HG03571 (cell line): ENCODE measurements at regions not wholly inside any gene's neighbourhood (a gene's known extent, or its start where the extent isn't known, plus 50 kb on each side); places are given as distances from the start of the nearest gene placed in this dataset.
"Not testable (repeated sequence)": the region's sequence is repeated elsewhere in the genome, so short reads cannot be mapped to it uniquely, and the experiment has no call there.

Experiments
- ATAC-seq: cut with Tn5 transposase; IDR thresholded peaks from one replicate; pipeline ENCODE4 v1.9.1; 2021; ENCODE audit not compliant: unreplicated experiment

DNA sequence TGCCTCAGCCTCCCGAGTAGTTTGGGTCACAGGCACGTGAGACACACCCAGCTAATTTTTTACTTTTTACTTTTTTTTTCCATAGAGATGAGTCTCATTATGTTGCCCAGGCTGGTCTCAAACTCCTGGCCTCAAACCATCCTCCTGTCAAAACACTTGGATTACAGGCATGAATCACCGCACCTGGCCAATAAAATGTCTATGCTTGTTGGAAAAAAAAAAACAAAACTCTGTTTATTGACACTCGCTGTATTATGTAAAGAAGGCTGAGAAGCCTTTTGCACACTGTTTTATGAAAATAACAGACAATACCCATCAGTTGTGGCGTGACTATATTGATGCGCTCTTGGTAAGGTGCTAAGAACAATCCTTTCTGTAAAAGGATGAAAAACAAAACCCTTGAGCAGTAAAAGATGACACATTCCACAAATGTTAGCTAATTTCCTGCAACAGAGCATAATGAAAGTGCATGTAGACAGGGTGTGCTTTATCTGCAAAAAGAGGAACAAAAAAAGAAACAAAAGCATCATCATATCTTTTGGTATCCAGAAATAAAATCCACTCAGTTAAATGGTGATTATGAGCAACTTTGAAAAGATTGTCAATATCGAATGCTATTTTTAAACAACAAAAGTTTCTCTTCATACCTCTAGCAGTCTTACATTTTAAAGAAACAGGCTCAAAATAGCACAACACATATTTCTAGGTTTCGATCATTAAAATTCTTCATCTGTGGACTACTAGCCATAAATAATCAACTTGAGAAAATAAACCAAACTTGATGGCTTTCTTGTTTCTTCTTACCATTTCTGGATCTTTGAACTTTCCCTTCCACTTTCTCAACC, 108.3 kb upstream of the PHACTR1 start:
- ATAC-seq: peak; percentile 70

DNA sequence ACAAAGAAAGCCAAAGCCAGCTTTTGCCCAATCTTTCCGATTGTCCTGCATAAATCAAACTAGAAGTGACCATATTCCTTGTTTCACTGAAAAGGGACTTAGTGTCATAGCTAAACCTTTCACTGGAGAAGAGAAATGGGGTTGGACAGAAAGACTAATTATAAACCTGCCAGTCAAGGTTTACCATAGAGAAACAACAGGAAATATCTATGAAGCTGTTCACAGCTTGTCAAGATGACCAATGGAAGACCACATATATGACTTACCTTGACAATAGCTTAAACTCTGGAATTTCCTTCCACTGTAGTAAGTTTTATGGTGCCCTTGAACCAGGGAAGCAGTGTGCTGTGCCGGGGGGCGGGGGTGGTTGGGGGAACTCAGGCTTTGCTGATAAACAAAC, 107.7 kb upstream of the PHACTR1 start:
- peak; percentile 24 for ATAC-seq

DNA sequence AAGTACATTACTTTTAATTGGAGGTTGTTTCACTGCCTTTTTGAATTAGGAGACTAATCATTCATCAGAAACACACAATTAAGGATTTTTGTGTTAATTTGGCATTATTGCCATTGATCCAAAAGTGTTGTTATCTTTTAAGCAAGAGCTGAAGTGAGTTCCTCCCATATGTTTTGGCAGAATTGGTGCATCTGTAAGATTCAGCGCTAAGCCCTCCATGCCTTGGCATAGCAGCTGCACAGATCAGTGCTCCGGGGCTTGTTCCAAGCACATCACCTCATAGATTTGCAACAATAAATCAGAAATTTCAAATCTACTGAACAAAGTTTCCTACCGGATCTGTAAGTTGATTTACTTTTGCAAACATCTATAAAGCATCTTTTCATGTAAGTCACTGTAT, 106.8 kb upstream of the PHACTR1 start:
- ATAC-seq: no peak

DNA sequence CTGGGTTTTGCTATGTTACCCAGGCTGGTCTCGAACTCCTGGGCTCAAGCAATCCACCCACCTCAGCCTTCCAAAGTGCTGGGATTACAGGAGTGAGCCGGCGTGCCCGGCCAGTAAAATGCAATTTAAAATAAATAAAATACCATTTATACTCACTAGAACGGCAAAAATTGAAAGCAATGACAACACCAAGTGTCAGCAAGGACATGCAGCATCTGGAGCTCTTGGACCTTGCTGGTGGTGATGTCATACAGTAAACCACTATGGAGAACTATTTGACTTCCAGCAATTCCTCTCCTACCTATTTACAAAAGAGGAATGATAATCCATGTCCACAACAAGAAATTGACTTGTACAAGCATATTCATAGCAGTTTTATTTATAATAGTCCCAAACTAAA, 105.7 kb upstream of the PHACTR1 start:
- ATAC-seq: no peak

DNA sequence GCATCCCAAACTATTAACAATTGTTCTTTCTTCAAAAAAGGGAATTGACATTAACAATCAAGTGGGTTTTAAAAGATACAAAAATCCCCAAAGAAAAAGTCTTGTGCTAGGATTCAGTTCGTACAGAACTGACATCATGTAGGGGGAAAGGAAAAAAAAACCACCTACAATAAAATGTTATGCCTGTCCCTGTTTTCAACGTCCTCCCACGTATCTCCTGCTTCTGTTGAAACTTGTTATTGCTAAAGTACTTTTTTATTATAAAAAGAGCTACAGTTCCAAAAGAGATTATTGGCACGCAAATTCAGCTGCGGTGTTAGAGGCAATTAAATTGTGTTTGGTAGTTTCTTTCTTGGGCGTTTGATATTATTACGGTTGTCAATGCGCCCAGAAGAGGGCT, 102.8 kb upstream of the PHACTR1 start:
- ATAC-seq: no peak

DNA sequence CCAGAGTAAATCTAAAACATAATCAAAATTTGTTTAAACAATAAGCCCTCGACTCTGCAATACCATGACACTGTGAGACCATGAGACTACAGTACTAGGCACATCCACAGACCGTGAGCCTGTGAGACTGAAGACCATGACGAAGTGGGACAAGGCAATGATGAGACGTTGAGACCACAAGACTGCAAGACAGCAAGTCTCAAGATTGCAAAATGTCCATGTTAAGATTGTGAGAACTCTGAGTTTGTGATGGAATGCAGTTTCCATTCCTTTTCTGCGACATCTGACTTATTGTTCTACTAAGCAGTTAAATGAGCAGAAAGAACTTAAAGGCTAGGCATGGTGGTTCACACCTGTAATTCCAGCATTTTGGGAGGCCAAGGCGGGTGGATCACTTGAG, 102.1 kb upstream of the PHACTR1 start:
- ATAC-seq: no peak

DNA sequence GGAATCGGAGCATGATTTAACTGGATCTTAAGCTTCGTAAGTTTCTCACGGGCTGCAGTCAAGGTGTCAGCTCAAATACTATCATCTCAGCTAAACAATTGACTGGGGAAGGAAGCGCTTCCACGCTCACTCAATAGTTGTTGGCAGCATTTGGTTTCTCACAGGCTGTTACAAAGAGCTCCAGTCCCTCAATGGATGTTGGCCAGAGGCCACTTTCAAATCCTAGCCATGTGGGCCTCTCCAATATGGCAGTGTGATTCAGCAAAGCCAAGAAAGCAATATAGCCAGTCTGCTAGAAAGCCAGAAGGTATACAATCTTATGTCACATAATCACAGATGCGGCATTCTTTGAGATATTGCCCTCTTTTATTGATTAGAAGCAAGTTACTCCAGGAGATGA, 98.3 kb upstream of the PHACTR1 start:
- no peak for ATAC-seq

DNA sequence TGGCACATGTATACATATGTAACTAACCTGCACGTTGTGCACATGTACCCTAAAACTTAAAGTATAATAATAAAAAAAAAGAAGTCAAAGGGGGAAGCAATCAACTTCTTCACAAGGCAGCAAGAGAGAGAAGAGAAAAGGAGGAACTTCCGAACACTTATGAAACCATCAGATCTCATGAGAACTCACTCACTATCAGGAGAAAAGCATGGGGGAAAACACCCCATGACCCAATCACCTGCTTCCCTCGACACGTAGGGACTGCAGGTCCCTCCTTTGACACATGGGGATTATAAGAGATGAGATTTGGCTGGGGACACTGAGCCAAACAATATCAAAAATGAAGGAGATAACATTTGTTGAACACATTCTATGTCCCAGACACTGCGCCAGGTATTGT, 94.8 kb upstream of the PHACTR1 start:
- ATAC-seq: no peak

DNA sequence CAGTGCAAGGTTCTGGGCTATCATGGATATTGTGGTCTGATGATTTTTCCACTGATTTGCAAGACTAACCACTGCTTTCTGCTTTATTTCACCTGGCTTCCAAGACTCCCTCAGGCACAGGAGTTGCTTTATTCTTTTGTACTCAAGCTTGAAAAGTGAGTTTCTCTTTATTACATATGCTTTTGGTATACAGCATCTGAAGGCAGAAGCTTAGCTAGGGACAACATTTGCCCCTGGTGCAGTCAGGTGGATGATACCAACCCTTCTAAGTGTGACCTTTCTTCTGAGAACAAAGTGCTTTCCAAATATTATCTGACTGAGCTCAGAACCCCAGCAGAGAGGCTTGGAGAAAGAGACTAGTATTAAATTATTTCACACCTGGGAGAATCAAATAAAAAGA, 94.0 kb upstream of the PHACTR1 start:
- no peak for ATAC-seq

DNA sequence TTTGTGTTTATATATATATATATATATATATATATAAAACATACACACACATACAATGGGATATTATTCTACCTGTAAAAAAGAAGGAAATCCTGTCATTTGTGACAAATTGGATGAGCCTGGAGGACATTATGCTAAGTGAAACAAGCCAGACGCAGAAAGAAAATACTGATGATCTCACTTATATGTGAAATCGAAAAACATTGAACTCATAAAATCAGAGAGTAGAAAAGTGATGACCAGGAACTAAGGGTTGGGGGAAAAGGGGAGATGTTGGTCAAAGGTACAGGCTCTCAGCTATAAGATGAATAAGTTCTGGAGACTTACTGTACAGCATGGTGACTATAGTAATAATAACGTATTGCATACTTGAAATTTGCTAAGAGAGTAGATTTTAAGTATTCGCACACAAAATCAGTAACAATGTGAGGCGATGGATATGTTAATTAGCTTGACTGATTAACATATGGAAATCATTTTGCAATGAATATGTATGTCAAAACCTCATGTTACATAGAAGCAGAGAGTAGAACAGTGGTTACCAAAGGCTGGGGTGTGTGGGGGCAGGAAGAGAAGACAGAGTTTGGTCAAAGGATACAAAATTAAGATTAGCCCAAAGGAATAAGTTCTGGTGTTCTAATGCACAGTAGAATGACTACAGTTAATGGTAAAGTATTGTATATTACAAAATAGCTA, 92.3 kb upstream of the PHACTR1 start:
- ATAC-seq: no peak

DNA sequence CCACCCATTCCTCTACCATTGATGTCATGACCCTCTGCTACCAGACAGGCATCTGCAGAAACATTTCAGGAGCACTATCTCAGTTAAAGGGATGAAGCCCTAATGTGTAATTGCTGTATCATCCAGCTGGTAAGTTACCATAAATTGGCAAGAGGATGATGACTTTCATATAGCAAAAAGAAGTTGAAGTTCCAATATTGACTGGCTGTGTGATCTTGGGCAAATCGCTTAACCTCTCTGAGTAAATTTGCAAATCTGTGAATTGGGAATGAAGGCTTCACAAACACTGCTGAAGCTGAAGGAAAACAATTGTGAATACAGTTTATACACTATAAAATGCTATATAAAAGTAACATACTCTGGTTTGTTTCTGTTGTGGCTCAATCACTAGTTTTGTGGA, 89.5 kb upstream of the PHACTR1 start:
- no peak for ATAC-seq

DNA sequence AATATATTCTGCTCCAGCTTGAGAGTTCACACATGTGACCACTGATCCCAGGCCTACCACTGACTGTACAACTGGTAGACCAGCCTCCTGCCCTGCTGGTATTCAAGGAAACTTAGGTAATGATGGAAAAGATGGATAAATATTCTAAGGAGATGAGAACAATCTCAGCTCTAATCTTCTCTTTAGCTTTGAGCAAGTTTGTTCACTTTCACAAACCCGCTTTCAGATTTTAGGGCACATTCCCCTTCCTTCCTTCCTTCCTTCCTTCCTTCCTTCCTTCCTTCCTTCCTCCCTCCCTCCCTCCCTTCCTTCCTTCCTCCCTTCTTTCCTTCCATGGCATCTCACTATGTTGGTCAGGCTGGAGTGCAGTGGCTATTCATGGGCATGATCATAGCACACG, 88.2 kb upstream of the PHACTR1 start:
- ATAC-seq: no peak

DNA sequence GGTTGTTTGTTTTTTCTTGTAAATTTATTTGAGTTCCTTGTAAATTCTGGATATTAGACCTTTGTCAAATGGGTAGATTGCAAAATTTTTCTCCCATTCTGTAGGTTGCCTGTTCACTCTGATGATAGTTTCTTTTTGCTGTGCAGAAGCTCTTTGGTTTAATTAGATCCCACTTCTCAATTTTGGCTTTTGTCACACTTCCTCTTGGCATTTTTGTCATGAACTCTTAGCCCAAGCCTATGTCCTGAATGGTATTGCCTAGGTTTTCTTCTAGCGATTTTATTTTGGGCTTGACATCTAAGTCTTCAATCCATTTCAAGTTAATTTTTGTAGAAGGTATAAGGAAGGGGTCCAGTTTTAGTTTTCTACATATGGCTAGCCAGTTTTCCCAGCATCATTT, 82.8 kb upstream of the PHACTR1 start:
- ATAC-seq: not testable (repeated sequence)

DNA sequence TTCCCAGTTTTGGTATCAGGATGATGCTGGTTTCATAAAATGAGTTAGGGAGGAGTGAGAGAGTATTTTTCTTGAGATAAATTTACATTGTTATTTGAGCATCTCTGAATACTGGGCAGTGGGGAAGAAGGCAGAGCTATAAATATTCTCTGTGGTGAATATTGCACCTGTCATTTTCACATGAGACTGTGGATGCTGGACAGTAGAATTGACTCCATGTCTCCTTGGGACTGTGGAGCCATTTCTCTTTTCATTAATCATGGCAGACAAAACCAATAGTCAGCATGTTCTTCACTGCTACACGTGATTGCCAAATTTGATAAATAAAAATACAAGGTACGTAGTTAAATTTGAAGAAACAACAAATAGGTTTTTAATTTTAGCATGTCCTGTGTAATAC, 81.2 kb upstream of the PHACTR1 start:
- no peak for ATAC-seq

DNA sequence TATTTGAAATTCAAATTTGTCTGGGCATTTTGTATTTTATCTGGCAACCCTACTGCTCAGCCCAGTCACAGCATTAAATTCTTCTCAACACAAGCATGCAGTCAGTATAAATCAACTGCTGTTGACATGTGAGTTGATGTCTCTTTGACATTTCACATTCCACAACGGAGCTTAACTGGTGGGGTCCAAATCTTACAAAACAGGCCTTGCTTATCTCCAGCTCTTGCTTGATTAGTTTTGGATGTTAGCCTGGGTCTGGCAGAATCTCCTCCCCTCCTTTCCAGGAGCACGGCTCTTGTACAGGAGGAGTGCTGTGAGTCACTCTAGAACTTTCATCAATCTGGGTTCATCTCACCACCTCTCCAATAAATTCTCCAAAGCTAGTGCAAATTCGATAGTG, 80.8 kb upstream of the PHACTR1 start:
- no peak for ATAC-seq

DNA sequence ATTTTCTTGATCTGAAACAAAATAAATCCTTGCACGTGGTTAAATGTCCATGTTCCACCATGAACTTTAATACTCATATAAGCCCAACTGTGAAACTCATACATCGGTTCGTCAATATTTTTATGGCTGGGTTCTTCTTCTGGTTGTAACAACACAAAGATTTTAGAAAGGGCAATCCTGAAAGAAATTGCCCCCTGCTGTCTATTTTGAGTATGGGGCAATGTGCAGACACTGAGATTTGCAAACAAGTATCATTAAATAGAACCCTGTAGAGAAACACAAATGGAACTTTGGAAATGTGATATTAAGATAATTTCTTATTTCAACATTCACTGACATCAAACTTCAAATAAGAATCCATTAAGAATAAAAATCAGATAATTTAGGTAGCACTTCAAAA, 80.2 kb upstream of the PHACTR1 start:
- ATAC-seq: no peak

DNA sequence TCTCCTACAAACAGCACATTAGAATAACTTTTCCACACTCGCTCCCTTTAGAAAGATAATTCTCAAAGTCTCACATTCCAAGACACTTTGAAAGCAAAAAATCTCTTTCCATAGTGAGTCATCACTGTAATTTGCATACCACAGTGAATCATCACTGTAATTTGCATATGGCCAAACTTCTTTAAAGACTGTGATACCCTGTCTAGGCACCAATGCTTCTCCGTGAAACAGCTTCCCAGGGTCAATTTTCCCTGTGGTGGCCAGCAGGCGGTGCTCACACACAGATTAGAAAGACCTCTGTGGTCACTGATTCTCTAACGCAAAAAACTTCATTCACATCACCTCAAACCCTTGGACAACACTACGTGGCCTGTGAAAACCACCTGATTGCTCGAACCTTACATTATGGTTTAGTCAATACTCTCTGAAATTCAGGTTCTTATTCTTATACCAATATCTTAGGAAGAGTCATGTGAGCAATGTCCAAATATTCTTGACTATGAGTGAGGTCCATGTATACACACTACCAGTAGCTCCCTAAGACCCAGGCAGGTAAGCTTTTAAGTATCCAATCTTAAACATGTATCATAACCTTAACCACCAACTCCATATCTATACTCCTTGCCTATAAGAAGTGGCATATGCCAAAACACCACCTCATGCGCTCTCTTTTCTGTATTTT, 78.5 kb upstream of the PHACTR1 start:
- no peak for ATAC-seq

DNA sequence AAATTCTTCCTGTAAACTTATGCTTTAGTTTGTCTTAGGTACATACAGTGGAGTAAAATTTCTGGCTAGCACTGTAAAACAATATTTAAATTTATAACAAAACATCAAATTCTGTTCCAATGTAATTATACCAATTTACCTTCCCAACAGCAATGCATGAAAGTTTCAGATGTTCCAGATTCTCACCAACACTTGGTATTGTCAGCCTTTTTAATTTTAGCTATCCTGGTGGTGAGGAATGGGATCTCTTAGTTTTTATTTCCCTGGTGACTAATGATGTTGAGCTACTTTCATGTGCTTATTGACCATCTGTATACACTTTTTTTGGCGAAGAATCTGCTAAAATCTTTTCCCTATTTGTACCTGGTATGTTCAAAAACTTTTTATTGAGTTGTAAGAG, 76.1 kb upstream of the PHACTR1 start:
- ATAC-seq: no peak

DNA sequence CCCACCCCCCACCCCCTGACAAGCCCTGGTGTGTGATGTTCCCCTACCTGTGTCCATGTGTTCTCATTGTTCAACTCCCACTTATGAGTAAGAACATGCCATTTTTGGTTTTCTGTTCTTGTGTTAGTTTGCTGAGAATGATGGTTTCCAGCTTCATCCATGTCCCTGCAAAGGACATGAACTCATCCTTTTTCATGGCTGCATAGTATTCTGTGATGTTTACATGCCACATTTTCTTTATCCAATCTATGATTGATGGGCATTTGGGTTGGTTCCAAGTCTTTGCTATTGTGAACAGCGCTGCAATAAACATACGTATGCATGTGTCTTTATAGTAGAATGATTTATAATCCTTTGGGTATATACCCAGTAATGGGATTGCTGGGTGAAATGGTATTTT, 74.8 kb upstream of the PHACTR1 start:
- not testable (repeated sequence) for ATAC-seq

DNA sequence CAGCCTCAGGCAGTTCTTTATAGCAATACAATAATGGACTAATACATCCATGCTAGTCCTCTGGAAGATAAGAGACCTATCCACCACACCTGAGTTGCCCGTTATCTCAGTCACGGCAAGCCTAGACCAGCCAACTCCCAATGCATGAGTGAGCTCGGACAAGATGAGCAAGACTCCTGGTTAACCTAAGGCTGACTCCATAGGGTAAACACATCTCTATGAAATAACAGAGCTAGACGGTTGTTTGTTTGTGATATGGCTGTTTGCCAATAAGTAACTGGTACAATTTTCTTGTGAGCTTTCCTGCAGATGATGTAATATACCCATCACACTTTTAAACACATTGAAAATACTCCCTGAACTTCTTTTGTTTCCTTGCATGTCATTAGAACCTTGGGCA, 70.6 kb upstream of the PHACTR1 start:
- ATAC-seq: no peak

DNA sequence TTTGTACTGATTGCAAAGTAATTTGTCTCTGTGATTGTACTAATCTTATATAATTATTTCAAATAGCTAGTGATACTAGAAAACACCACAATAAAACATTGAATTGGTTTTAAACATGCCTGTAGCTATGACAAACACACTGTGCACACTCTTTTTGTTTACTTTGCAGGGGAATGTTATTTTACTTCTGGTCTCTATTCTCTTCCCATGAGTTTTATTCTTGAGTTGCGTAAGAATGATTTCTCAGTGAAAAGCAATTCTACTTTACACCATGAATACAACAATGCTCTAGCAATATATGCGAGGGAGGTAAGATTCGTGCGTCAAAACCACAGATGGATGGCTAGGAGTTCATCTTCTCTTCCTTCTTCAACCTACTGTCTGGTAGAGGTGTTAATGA, 68.4 kb upstream of the PHACTR1 start:
- ATAC-seq: no peak

DNA sequence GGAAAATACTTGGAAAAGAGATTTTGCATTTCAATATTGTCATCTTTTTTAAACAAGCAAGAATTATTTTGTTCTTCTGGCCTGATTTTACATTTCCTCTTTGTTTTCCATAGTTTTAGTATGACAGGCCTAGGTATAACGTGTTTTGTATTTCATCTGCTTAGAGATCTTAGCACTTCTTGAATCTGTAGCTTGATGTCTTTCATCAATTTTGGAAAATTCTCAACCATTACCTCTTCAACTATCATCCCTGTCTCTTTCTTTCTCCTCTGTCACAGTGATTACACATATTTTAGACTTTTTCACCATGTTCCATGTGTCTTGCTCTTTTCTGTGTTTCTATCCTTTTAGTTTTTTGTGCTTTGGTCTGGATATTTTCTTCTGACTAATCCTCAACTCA, 67.2 kb upstream of the PHACTR1 start:
- no peak for ATAC-seq
